ENCODE measurements at regions not wholly inside any gene's neighbourhood (a gene's known extent, or its start where the extent isn't known, plus 50 kb on each side); places are given as distances from the start of the nearest gene placed in this dataset.

DNA sequence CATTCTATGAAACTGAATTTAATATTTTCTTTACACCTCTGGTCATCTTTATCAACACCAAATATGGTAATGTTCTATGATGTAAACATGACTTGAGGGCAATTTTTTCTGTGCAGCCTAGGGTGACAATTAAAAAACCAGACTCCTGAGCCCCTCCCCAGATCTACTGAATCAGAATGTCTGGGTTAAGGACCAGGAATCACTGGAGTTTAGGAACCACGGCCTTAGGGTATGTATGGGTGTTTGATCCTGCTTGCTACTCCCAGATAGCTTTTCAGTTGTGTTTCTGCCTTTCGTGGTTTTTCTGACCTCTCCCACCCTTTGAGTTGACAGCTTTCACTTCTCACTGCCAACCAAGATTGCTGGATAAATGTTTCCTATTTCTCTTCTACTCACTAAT, 332.2 kb downstream of the DHX15 start:
- Histone ChIP-seq H3K4me3 (no peak overlapping the region), H3K27me3 (no peaks in the 10 kb centered on the region), H3K36me3 (no peaks in the 10 kb centered on the region), H3K27ac (no peak overlapping the region), H3K9me3 (no peaks in the 10 kb centered on the region), H3K4me1 (peaks cover 4 to 32% (median 20%) of the 10 kb centered on the region in 9 donors)
- intact Hi-C loops (cut with DNase I): loop anchor here in 2 of 10 donors (5.0 to 10.0 kb wide), 2 partner anchors 163 to 165 kb away; no protein-coding TSS in a partner anchor
- 44 to 49% methylated on average over 2 of the region's 2 CpGs for WGBS, 2 donors
- ATAC-seq: no peak
- no peak for DNase-seq
- TF ChIP-seq, protein P1, sequence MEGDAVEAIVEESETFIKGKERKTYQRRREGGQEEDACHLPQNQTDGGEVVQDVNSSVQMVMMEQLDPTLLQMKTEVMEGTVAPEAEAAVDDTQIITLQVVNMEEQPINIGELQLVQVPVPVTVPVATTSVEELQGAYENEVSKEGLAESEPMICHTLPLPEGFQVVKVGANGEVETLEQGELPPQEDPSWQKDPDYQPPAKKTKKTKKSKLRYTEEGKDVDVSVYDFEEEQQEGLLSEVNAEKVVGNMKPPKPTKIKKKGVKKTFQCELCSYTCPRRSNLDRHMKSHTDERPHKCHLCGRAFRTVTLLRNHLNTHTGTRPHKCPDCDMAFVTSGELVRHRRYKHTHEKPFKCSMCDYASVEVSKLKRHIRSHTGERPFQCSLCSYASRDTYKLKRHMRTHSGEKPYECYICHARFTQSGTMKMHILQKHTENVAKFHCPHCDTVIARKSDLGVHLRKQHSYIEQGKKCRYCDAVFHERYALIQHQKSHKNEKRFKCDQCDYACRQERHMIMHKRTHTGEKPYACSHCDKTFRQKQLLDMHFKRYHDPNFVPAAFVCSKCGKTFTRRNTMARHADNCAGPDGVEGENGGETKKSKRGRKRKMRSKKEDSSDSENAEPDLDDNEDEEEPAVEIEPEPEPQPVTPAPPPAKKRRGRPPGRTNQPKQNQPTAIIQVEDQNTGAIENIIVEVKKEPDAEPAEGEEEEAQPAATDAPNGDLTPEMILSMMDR (IDR thresholded peaks at IDR 0.05): no peak

DNA sequence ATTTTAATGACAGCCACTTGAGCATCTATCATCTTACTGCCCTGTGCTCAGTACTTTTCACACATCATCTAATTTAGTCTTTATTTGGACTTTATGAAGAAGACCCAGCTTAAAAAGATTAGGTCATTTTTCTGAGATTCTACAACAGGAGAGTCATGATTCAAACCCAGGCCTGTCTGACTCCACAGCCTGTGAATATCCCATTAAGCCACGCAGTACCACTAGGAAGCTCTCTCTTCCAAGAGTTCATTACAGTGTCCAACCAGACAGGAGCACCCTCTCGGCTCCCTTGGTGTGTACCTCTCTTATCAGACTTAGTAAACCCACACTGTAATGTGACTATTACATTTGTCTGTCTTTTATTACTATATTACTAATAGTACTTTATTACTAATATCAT, 332.8 kb downstream of the DHX15 start:
- H3K27ac ChIP-seq: no peak overlapping the region
- ATAC-seq (no peak), DNase-seq (no peak)
- H3K4me1 ChIP-seq: peaks cover 4 to 32% (median 20%) of the 10 kb centered on the region in 9 donors
- H3K36me3 ChIP-seq: no peaks in the 10 kb centered on the region
- 54 to 68% methylated on average over 2 of the region's 2 CpGs for WGBS, 2 donors
- H3K9me3 ChIP-seq: no peaks in the 10 kb centered on the region
- TF ChIP-seq, protein P1 (IDR thresholded peaks at IDR 0.05): no peak
- H3K4me3 ChIP-seq: no peak overlapping the region
- intact Hi-C loops (cut with DNase I): loop anchor here in 2 of 10 donors (5.0 to 10.0 kb wide), 2 partner anchors 163 to 166 kb away; no protein-coding TSS in a partner anchor
- H3K27me3 ChIP-seq: no peaks in the 10 kb centered on the region

DNA sequence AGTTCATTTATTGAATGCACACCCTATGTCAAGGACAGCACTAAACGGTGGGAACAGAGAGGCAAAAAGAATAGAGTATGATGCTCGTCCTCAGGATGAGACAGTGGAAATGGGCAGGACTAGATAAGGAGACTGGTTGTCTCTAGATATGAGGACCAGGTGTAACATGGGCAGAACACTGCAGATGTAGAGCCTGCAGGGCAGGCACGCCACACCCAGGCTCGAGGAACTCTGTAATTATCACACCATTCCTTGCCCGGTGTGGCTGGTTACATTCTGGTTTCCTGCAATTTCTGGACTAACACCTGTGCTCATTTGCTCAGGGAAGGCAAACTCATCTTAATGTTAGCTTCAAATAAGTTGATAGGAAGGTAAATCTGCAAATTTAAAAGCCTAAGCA, 334.4 kb downstream of the DHX15 start:
- WGBS, 2 donors: 70 to 72% methylated on average over 5 of the region's 5 CpGs
- TF ChIP-seq, protein P1 (IDR thresholded peaks at IDR 0.05): no peak
- intact Hi-C loops (cut with DNase I): loop anchor here in 6 of 10 donors (5.0 to 10.0 kb wide), 6 partner anchors 165 to 375 kb away; partner anchors contain the start of gene PPARGC1A (in 1 of the 6)
- H3K4me1 ChIP-seq: peaks cover 4 to 40% (median 23%) of the 10 kb centered on the region in 9 donors
- H3K27ac ChIP-seq: peak overlapping the region in 8 of 10 donors; percentile 64 to 88 (median 76)
- no peak for ATAC-seq
- no peaks in the 10 kb centered on the region for H3K27me3 ChIP-seq
- H3K4me3 ChIP-seq: no peak overlapping the region
- no peaks in the 10 kb centered on the region for H3K9me3 ChIP-seq
- no peak for DNase-seq
- H3K36me3 ChIP-seq: no peaks in the 10 kb centered on the region

DNA sequence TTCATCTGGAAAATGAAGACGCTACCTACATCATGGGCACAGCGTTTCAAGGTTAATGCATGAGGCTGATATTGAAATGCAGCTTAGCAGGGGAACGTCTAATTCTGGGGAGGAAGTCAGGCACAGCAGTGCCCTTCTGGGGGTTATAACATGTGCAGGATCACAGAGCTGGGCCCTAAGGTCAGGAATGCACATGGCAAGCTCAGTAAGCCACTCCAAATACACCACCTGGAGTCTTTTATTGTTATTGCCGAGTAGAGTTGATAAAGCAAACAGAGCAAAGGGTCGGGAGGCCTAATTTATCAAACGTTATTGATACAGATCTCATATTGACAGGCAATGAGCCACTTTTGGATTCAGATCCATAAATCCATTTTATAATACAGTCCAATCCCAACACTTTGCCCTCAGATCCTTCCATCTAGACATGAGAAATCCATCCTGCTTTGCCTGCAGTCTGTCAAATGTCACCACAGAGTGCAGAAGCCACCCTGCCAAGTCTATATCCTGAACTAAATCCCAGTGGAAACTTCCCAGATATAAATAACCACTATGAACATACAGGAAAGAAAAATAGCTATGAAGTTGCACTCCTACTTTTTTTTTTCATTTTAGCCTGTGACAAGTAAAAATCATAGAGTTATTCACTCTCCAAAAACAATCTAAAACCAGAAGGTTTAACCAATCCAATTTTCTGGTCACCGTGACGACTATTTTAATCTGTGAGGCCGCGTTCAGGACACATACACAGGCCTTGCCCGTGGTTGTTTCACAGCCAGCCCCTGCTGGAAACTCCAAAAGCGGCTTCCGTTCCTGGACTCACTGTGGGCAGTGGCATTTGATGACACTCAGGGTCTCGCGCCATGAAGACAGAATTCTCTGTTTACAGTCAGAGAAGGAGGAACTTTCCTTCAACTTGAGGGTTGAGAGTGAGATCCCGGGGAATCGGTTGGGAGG, 335.4 kb downstream of the DHX15 start:
- Histone ChIP-seq H3K9me3 (no peaks in the 10 kb centered on the region), H3K36me3 (no peaks in the 10 kb centered on the region), H3K27ac (peak overlapping the region; percentile 64 to 88 (median 74)), H3K4me1 (peaks cover 8 to 50% (median 30%) of the 10 kb centered on the region in 9 donors), H3K4me3 (peak overlapping the region in 4 of 10 donors; percentile 10 to 29 (median 18)), H3K27me3 (no peaks in the 10 kb centered on the region)
- WGBS, 2 donors: 13 to 17% methylated on average over 17 of the region's 17 CpGs
- TF ChIP-seq, protein P1 (IDR thresholded peaks at IDR 0.05): peak in 2 of 9 donors; percentile 8 to 9
- DNase-seq: peak; percentile 22 to 51
- intact Hi-C loops (cut with DNase I): loop anchor here in 4 of 10 donors (5.0 to 10.0 kb wide), 6 partner anchors 166 to 374 kb away; partner anchors contain the start of gene PPARGC1A (in 1 of the 4)
- ATAC-seq: peak; percentile 61 to 83 (median 70)
